ENCODE measurements at regions not wholly inside any gene's neighbourhood (a gene's known extent, or its start where the extent isn't known, plus 50 kb on each side); places are given as distances from the start of the nearest gene placed in this dataset.
"Not testable (repeated sequence)": the region's sequence is repeated elsewhere in the genome, so short reads cannot be mapped to it uniquely, and the experiment has no call there.

DNA sequence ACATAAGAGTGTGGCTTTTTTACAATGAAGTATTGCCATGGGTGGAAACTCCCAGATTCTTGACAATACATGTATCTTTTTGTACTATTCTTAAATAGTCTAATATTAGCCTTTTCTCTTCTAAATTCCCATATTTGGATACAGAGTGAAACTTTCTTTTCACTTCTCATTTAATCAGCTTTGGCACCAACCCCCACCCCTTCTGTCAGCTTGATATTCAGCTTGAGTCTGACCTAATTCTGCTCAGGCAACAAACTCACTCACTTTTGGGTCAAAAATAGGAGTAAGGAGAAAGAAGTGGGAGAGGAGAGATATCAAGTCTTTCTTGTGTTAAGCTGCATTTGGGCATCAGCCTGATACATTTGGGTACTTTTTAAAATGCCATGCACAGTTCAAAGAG lies 397.5 kb downstream of the COG6 start:
- no peak for DNase-seq (ENCODE audit: insufficient read length, low spot score)
- no peak for TF ChIP-seq CTCF (IDR thresholded peaks at IDR 0.05; ENCODE audit: insufficient read depth, missing control alignments)
- no peak for FAIRE-seq

DNA sequence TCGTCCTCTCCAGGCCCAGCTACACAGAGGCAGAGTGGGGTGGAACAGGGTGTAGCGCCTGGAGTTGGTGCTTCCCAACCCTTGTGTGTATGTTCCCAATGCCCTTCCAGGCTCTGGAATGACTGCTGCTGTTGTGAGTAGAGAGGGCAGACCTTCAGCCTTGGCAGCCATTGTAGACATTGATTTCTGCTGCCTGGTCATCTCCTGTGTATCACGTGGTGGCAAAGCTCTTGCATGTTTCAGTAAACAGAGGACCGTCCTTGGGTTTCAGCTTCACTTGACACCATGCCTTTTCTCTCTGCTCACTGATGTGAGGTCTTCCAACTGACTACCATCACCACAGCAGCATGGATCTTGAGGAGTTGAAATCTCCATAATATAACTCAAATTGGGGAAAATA lies 397.9 kb downstream of the COG6 start:
- DNase-seq (ENCODE audit: insufficient read length, low spot score) = no peak
- TF ChIP-seq CTCF (IDR thresholded peaks at IDR 0.05; ENCODE audit: insufficient read depth, missing control alignments) = no peak
- FAIRE-seq = no peak

GRCh38 chr13:40054422-40054821 lies 399.0 kb downstream of the COG6 start:
- not testable (repeated sequence) for FAIRE-seq; DNase-seq (ENCODE audit: insufficient read length, low spot score)

GRCh38 chr13:40056898-40057619 lies 401.6 kb downstream of the COG6 start:
- FAIRE-seq = no peak
- DNase-seq (ENCODE audit: insufficient read length, low spot score) = no peak

DNA sequence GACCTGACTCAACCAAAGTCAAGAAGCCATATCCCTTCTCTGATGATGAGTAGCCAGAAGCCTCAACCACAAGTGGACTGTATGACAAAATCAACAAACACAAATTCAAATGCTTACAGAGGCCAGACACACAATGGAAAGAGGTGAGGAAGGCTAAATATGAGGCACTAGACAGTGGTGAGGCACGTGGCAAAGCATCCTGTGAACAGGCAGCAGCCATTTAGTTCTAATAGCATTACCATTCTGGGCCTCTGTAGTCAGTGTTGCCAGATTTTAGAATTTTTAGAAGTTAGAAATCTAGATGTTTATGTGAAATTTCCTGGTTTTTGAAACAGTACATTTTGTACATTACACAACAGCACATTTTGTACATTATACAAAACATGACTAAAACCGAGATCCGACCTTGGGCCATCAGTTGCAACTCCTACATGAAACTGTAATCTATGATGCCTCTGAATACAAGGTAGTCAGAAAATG lies 403.3 kb downstream of the COG6 start:
- FAIRE-seq = no peak
- TF ChIP-seq CTCF (IDR thresholded peaks at IDR 0.05; ENCODE audit: insufficient read depth, missing control alignments) = no peak
- DNase-seq (ENCODE audit: insufficient read length, low spot score) = no peak

More at GRCh38 chr13:40056898-40057619, 401.6 kb downstream of the COG6 start:
- TF ChIP-seq CTCF (IDR thresholded peaks at IDR 0.05; ENCODE audit: insufficient read depth, missing control alignments) = no peak

- FAIRE-seq (no peak), DNase-seq (ENCODE audit: insufficient read length, low spot score) (no peak)
- TF ChIP-seq CTCF (IDR thresholded peaks at IDR 0.05; ENCODE audit: insufficient read depth, missing control alignments) = no peak
Measured at GRCh38 chr13:40059540-40060232, 404.2 kb downstream of the COG6 start.

GRCh38 chr13:40060296-40061007 lies 405.0 kb downstream of the COG6 start:
- TF ChIP-seq CTCF (IDR thresholded peaks at IDR 0.05; ENCODE audit: insufficient read depth, missing control alignments) = no peak
- FAIRE-seq (no peak), DNase-seq (ENCODE audit: insufficient read length, low spot score) (no peak)

All from D721Med (cell line).